RCC 7860 (cell line): ENCODE measurements at regions not wholly inside any gene's neighbourhood (a gene's known extent, or its start where the extent isn't known, plus 50 kb on each side); places are given as distances from the start of the nearest gene placed in this dataset.
A peak's percentile ranks its signal among the peaks of the same experiment; 100 is the strongest.
"Not testable (repeated sequence)": the region's sequence is repeated elsewhere in the genome, so short reads cannot be mapped to it uniquely, and the experiment has no call there.

Source experiments
- DNase-seq: peaks from one replicate; pipeline ENCODE4 v3.0.0-alpha.2; 2015; ENCODE audit warnings: low spot score
- FAIRE-seq: peaks from 2 replicates; lab custom pipeline; 2012; peaks lifted over from hg19 to GRCh38; lab: Jason Lieb, UNC

- FAIRE-seq: no peak
- no peak for DNase-seq
Observed at GRCh38 chr2:81097361-81097760, 792.8 kb upstream of the LRRTM1 start.

- DNase-seq (no peak), FAIRE-seq (no peak)
Observed at GRCh38 chr2:81093031-81093430, 788.5 kb upstream of the LRRTM1 start.

- no peak for DNase-seq
- FAIRE-seq: no peak
Observed at GRCh38 chr2:81087646-81088045, 783.1 kb upstream of the LRRTM1 start.

GRCh38 chr2:81084101-81084500 is 779.5 kb upstream of the LRRTM1 start:
- no peak for DNase-seq
- FAIRE-seq: no peak

- no peak for FAIRE-seq
- no peak for DNase-seq
Observed at GRCh38 chr2:81078631-81079030, 774.1 kb upstream of the LRRTM1 start.

GRCh38 chr2:81078102-81078501 is 773.5 kb upstream of the LRRTM1 start:
- no peak for DNase-seq
- FAIRE-seq: no peak

- no peak for FAIRE-seq
- no peak for DNase-seq
Observed at GRCh38 chr2:81077396-81077795, 772.8 kb upstream of the LRRTM1 start.

GRCh38 chr2:81073412-81073811 is 768.9 kb upstream of the LRRTM1 start:
- no peak for FAIRE-seq
- no peak for DNase-seq

GRCh38 chr2:81068144-81068543 is 763.6 kb upstream of the LRRTM1 start:
- no peak for FAIRE-seq
- no peak for DNase-seq

- no peak for FAIRE-seq
- no peak for DNase-seq
Observed at GRCh38 chr2:81061016-81061415, 756.5 kb upstream of the LRRTM1 start.

- DNase-seq: no peak
- FAIRE-seq: no peak
Observed at GRCh38 chr2:81050580-81051095, 746.1 kb upstream of the LRRTM1 start.

GRCh38 chr2:81043681-81044080 is 739.1 kb upstream of the LRRTM1 start:
- FAIRE-seq (no peak), DNase-seq (no peak)

GRCh38 chr2:81007104-81007503 is 702.6 kb upstream of the LRRTM1 start:
- FAIRE-seq (no peak), DNase-seq (no peak)

- no peak for DNase-seq
- no peak for FAIRE-seq
Observed at GRCh38 chr2:81002906-81003305, 698.4 kb upstream of the LRRTM1 start.

GRCh38 chr2:80987466-80987865 is 682.9 kb upstream of the LRRTM1 start:
- FAIRE-seq: no peak
- DNase-seq: no peak

- DNase-seq (no peak), FAIRE-seq (no peak)
Observed at GRCh38 chr2:80969900-80970299, 665.3 kb upstream of the LRRTM1 start.

- no peak for FAIRE-seq
Observed at GRCh38 chr2:80968450-80968849, 663.9 kb upstream of the LRRTM1 start.

GRCh38 chr2:80947601-80948130 is 643.1 kb upstream of the LRRTM1 start:
- FAIRE-seq (peak; percentile 98), DNase-seq (peak; percentile 74)

More at GRCh38 chr2:80968450-80968849, 663.9 kb upstream of the LRRTM1 start:
- DNase-seq: no peak

- FAIRE-seq (no peak), DNase-seq (no peak)
Observed at GRCh38 chr2:80943487-80943886, 638.9 kb upstream of the LRRTM1 start.

GRCh38 chr2:80942766-80943165 is 638.2 kb upstream of the LRRTM1 start:
- FAIRE-seq (no peak), DNase-seq (no peak)

- FAIRE-seq (no peak), DNase-seq (no peak)
Observed at GRCh38 chr2:80938463-80938862, 633.9 kb upstream of the LRRTM1 start.

- peak; percentile 94 for FAIRE-seq
Observed at GRCh38 chr2:80931820-80932219, 627.3 kb upstream of the LRRTM1 start.

GRCh38 chr2:80930777-80931176 is 626.2 kb upstream of the LRRTM1 start:
- DNase-seq (no peak), FAIRE-seq (no peak)

More at GRCh38 chr2:80931820-80932219, 627.3 kb upstream of the LRRTM1 start:
- not testable (repeated sequence) for DNase-seq
